NOMO-1 (cell line): ENCODE measurements at regions not wholly inside any gene's neighbourhood (a gene's known extent, or its start where the extent isn't known, plus 50 kb on each side); places are given as distances from the start of the nearest gene placed in this dataset.
A peak's percentile ranks its signal among the peaks of the same experiment; 100 is the strongest.

Experiments used
- DNase-seq, 2 experiments: peaks; one replicate each; lab custom pipeline; 2025; ENCODE audit not compliant: unreplicated experiment in 2 of 2; lab: John Stamatoyannopoulos, UW

DNA sequence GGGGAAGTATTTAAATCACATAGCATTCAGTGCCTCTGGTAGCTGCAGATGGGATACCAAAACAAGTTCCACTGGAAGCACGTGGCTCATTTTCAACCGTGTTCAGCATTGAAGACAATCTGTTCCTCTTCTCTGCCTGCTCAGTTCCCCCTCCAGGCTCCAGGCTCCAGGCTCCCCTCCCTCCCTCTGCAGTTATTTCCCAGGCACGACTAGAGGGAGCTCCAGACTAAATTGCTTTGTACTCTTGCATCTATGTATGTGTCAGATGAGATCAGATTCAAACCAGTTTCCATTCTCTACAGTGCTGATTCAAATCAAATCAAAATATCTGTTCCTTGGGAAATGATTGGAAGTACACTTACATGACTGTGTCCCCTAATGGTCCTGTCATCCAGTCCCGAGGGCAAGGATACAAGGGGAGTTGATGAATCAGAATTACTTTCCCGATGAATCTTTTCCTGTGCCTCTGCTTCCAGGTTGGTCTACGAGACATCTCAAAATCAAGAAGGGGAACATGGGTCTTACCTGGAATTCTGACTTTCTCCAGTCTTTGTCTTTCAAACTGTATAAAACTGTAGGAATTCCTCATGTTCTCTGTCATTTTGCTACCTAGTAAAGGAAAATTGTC, 600.5 kb downstream of the EDEM1 start:
- peak; percentile 29 to 48 for DNase-seq

DNA sequence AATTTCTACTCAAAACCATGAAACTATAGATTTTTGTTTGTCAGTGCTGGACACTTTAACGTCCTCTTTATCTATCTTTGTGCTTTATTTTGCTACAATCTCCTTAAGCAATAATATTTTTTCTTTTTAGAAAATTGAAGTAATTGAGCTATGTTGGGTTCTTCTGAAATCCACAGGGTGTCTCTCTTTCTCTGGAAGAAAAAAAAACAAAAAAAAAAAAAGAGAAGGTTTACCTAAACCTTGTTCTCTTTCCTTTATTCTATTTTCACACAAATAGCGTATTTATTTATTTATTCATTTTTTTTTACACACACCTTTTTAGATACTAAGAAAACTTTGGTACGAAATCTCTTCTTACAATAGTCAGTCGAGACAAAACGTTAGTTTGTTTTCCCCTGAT, 601.0 kb downstream of the EDEM1 start:
- DNase-seq = no peak

DNA sequence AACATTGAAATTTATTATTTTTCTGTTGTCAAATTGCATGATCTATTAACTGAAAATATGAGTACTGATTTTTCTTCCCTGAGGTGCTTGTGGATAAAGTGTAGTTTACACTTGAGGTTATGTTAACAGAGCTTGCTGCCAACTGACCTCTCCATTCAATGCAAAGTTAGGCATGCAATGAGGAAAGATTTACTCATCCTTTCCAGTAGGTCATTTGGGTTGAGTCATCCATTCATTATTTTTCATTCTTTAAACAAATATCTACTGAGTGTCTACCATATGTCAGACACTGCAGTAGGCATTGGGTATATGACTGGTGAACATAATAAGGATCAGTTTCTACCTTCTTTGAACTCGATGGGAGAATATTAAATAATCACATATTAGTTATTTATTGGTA, 604.1 kb downstream of the EDEM1 start:
- DNase-seq = no peak

DNA sequence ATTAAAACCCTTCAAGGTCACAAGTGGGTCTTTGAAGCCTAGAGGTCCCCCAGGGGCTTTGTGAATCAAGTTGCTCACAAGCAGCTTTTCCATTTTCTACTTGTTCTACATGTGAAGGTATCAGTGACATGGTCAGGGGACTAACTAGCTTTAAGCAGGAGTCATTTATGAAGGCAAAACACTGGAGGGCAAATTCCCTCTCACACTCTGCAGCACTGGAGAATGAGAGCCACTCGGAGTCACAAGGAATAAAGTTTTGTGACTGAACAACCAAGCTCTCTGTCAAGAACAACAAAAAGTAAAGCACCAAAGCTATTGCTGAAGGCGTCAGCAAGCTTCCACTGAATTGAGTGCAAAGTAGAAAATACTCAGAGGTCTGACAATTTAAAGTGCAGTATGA, 609.0 kb downstream of the EDEM1 start:
- no peak for DNase-seq

- DNase-seq = no peak
Measured at GRCh38 chr3:5798809-5799208, 611.3 kb downstream of the EDEM1 start.

GRCh38 chr3:5799398-5799797, 611.9 kb downstream of the EDEM1 start:
- DNase-seq = no peak

GRCh38 chr3:5800965-5801364, 613.5 kb downstream of the EDEM1 start:
- no peak for DNase-seq

GRCh38 chr3:5806192-5806591, 618.7 kb downstream of the EDEM1 start:
- DNase-seq = no peak

DNA sequence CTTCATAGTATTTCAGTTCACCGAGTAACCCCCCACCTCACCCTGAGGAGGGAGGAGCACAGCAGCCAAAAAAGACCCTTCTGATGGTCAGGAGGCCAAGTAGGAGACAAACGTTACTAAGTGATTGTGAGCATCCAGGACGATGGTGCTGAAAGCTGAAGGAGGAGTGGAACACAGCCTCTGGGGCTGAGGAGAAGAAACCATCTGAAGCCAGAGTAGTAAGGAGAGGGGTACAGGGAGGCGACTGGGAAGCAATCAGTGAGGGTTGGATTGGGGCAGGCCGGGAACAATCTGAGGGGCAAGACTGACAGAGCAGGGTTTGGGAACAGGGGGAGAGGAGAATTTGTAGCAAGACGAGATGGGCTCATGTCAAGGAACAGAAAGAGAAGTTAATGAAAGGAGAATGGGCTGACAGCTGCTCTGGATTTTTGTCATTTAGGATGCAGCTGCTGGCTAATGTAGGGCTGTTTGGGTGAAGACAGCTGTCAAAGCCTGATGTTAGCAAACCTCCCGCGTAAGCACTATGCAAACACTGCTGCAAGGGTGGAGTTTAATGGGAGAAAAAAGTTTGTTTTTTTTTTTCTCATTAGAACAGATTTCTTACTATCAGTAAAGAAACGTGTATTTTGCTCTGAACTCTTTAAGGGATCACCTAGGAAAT, 622.2 kb downstream of the EDEM1 start:
- no peak for DNase-seq

- no peak for DNase-seq
Measured at GRCh38 chr3:5811016-5811415, 623.5 kb downstream of the EDEM1 start.

DNA sequence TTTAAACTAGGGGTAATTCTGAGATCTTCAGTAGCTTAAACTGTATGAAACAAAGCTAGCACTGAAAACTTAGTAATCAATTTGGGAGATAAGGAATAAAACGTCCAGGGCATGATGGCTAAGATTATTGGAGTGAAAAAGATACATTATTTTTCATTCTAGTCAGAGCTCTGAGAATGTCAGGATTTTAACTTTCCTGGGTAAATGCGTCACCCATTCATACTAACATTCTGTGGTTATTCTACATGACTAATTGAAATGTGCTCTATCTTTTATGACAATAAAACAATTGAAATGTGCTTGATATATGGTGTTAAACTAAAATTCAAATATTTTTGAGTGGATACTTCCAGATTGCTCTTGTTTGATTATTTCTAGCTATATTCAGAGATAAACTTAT, 626.0 kb downstream of the EDEM1 start:
- DNase-seq = no peak

GRCh38 chr3:5822843-5823242, 635.3 kb downstream of the EDEM1 start:
- DNase-seq = no peak

DNA sequence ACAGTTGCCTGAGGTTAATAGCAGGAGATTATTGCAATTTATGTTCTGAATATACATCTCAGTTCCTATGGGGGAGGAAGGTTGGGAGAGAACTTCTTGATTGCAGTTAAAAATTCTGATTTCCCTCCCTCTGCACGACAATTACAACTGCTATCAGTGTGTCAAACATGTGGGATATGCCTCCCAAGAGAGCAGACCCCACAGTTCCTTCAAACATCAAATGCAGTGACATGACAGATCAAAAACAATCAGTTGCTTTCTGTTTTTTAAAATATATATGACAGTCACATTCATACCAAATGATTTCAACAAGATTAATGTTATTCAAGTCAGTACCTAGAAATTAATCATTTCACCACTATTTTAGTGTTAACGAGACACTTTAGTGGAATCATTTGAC, 639.0 kb downstream of the EDEM1 start:
- no peak for DNase-seq

DNA sequence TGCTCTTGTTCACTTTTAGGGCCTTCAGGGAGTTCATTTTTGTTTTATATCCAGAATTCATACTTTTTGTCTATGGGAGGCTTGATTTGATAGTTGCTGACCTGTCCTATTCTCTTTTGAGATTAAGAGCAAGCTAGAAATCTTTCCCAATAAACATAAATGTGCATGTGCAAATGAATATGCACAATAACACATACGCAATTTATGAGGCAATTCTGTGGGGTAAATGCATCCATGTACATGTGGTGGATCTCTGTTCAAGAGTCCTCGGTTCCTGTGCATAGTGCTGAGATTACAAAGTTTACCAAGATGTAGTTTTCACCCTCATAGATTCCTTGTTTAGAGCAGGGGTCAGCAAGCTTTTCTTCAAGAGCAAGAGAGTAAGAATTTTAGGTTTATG, 640.7 kb downstream of the EDEM1 start:
- no peak for DNase-seq

- no peak for DNase-seq
Measured at GRCh38 chr3:5840056-5840455, 652.5 kb downstream of the EDEM1 start.

GRCh38 chr3:5841599-5841998, 654.1 kb downstream of the EDEM1 start:
- DNase-seq = no peak

DNA sequence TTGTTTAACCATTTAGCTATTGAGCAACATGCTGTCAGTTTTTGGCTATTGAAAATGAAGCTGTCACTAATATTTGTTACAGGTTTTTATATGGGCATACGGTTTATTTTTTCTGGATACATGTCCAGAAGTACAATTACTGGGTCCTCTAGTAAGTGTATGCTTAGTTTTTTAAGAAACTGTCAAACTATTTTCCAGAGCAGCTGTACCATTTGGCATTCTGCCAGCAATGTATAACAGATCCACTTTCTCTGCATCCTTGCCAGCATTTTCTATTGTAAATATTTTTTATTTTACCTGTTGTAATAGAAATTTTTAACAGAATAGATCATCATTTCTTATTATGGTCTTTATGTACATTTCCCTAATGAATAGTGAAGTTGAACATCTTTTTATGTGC, 658.8 kb downstream of the EDEM1 start:
- no peak for DNase-seq

DNA sequence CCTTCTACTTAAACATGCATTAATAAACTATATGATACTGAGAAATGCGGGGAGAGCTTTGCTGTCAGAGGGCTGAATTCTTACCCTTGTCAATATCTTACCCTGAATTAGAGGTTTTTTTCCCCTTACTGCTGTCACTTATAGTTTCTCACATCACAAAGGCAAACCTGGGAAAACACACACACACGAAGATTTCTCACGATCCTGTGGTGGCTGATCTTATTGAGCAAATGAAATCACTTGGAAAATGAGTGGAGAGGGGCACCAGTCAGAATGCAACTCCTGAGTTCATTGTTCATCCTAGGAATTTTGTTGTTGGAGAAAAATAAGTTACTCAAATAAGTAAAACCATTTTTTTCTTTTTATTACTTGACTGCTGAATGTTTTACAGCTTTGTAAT, 673.6 kb downstream of the EDEM1 start:
- DNase-seq = no peak

GRCh38 chr3:5874931-5875341, 687.4 kb downstream of the EDEM1 start:
- no peak for DNase-seq

DNA sequence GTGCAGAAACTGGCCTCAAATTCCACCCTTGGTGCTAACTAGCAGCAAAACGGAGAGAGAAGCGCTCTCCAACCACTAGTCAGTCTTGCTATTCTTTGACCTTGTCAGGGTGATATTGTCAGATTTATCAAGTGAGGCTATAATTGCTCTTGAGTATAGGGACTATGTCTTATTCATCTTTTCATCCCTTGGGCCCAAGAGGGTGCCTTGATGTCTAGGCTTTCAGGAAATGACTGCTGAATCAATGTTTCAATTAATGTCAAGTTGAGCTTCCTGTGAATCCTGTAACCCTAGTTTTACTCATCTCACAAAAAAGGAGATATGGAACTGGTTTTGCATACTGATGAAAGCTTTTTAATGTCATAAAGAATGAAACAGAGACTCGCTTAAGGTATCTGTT, 701.3 kb downstream of the EDEM1 start:
- DNase-seq = no peak

GRCh38 chr3:5889374-5889773, 701.9 kb downstream of the EDEM1 start:
- DNase-seq = no peak

DNA sequence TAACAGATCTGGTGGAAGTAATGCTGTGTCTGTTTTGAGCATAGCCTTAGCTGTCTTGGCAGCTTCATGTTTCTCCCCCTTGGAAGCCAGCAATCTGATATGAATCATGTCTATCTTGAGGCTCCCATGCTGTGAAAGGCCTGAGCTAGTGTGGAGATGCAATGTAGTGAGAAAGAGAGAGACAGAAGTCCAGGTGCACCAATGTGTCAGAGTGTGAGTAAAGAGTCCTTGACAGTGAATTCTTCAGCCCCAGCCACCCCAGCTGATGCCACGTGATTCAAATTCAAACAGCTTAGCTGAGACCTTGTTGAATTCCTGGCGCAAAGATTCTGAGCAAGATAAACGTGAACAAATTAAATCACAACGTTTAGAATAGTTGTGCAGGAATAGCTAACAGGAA, 704.2 kb downstream of the EDEM1 start:
- DNase-seq = no peak

DNA sequence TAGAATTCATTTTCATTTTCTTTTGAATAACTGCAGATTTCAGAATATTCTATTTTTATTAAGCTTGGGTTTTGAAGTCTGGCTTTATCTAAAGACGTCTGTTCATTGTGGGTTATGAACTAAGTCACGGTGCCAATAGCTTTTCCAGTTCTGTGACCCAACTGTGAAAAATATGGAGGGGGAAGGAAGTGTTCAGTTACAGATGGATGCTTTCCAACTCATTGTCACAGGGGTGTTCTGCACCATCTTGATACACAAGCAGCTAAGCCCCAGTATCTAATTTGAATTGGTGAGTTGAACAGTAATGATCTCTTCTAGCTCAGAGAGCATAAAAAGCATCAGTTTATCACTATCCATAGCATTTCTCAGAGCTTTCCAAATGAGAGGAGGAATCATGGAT, 710.6 kb downstream of the EDEM1 start:
- DNase-seq = no peak
